CD4-positive, alpha-beta T cell (primary cell): ENCODE measurements at regions not wholly inside any gene's neighbourhood (a gene's known extent, or its start where the extent isn't known, plus 50 kb on each side); places are given as distances from the start of the nearest gene placed in this dataset.

Source experiments
- ATAC-seq: fragments of 200-7000 bp; cut with Tn5 transposase; one replicate; pipeline ENCODE4 v1.10.0; 2022; ENCODE audit warnings: mild to moderate bottlenecking; ENCODE audit not compliant: poor library complexity
- CTCF ChIA-PET: fragments of 350-600 bp; sonication (Branson Sonifier 250); formaldehyde crosslinking; loops from one replicate; lab custom pipeline; 2021; ENCODE audit warnings: antibody characterized with exemption, inconsistent platforms; lab: Charles Lee
- POLR2A ChIA-PET: fragments of 350-600 bp; sonication (Branson Sonifier 250); formaldehyde crosslinking; loops from one replicate; lab custom pipeline; 2021; ENCODE audit warnings: antibody characterized with exemption, inconsistent platforms; lab: Charles Lee
- DNase-seq, 14 experiments: peaks; one replicate each; pipeline ENCODE4 v3.0.0-alpha.2; 2013 to 2020; ENCODE audit warnings: mixed read lengths in 2 of 14
- H3K27ac ChIP-seq, 2 donors: one replicate each; pipeline versions ENCODE4 v1.5.1 to v1.7.0; 2013; ENCODE audit warnings: low read length in 2 of 2, low read depth in 1 of 2, mild to moderate bottlenecking in 1 of 2
- H3K27me3 ChIP-seq, 2 experiments: 1 replicate in 1 of 2; 2 replicates in 1 of 2; pipeline versions ENCODE4 v1.6.1 to v1.7.0; 2013; ENCODE audit warnings: low read length in 2 of 2, control low read depth in 1 of 2, mild to moderate bottlenecking in 1 of 2, moderate library complexity in 1 of 2; ENCODE audit not compliant: insufficient read depth in 2 of 2, control insufficient read depth in 1 of 2
- H3K36me3 ChIP-seq: one replicate; pipeline ENCODE4 v1.6.1; 2013; ENCODE audit warnings: low read length, control low read depth; ENCODE audit not compliant: insufficient read depth
- H3K4me1 ChIP-seq: one replicate; pipeline ENCODE4 v1.6.1; 2013; ENCODE audit warnings: low read length, control low read depth; ENCODE audit not compliant: insufficient read depth
- H3K4me3 ChIP-seq: one replicate; pipeline ENCODE4 v1.5.1; 2013; ENCODE audit warnings: mild to moderate bottlenecking, low read length, moderate library complexity
- H3K9me3 ChIP-seq, 2 experiments: 1 replicate in 1 of 2; 2 replicates in 1 of 2; pipeline versions ENCODE4 v1.6.1 to v1.7.0; 2013; ENCODE audit warnings: low read length in 2 of 2, mild to moderate bottlenecking in 2 of 2, control low read depth in 1 of 2, moderate library complexity in 1 of 2; ENCODE audit not compliant: control insufficient read depth in 1 of 2, insufficient read depth in 1 of 2
- H3K27ac Mint-ChIP-seq: one replicate; pipeline ENCODE4 v1.8.0; 2020; ENCODE audit warnings: mixed read lengths
- H3K27me3 Mint-ChIP-seq: one replicate; pipeline ENCODE4 v1.8.0; 2021; ENCODE audit warnings: mixed read lengths
- H3K36me3 Mint-ChIP-seq: one replicate; pipeline ENCODE4 v1.8.0; 2021; ENCODE audit warnings: low read depth, mixed read lengths
- H3K4me1 Mint-ChIP-seq: one replicate; pipeline ENCODE4 v1.8.0; 2021; ENCODE audit warnings: low read depth, mixed read lengths
- H3K4me3 Mint-ChIP-seq: one replicate; pipeline ENCODE4 v1.8.0; 2020; ENCODE audit warnings: mild to moderate bottlenecking, mixed read lengths
- H3K9me3 Mint-ChIP-seq: one replicate; pipeline ENCODE4 v1.8.0; 2020; ENCODE audit warnings: mixed read lengths
- CTCF ChIP-seq: fragments of 200-600 bp; IDR thresholded peaks from one replicate; pipeline ENCODE4 v1.8.0; 2022; ENCODE audit warnings: antibody characterized with exemption, mild to moderate bottlenecking
- intact Hi-C, 2 experiments: fragments of 100-400 bp; cut with DNase I in 1 of 2; cut with micrococcal nuclease in 1 of 2; formaldehyde crosslinking; loops; one replicate each; pipeline versions ENCODE4 v1.15.1 to v1.9.0; 2023 to 2025; cut with DNase I, micrococcal nuclease

GRCh38 chr12:88733008-88733407 lies 152.7 kb upstream of the KITLG start:
- Histone ChIP-seq H3K27me3 (no peaks in the 10 kb centered on the region), H3K36me3 (no peaks in the 10 kb centered on the region), H3K9me3 (no peaks in the 10 kb centered on the region), H3K4me3 (no peak overlapping the region), H3K27ac (no peak overlapping the region), H3K4me1 (no peaks in the 10 kb centered on the region)
- DNase-seq (no peak), ATAC-seq (no peak)
- Mint-ChIP-seq H3K27me3 (no peaks in the 10 kb centered on the region), H3K27ac (no peak overlapping the region), H3K4me1 (no peaks in the 10 kb centered on the region), H3K4me3 (no peak overlapping the region), H3K36me3 (no peaks in the 10 kb centered on the region), H3K9me3 (no peaks in the 10 kb centered on the region)
- TF ChIP-seq CTCF = no peak
- CTCF ChIA-PET = no interaction called here
- intact Hi-C loops = no loop called here
- POLR2A ChIA-PET = no interaction called here

- no peak overlapping the region for H3K27ac Mint-ChIP-seq
- no peak overlapping the region for H3K27ac ChIP-seq
- H3K9me3 Mint-ChIP-seq = no peaks in the 10 kb centered on the region
- intact Hi-C loops = no loop called here
- no peaks in the 10 kb centered on the region for H3K27me3 Mint-ChIP-seq
- ChIA-PET CTCF (no interaction called here), POLR2A (no interaction called here)
- no peaks in the 10 kb centered on the region for H3K4me1 Mint-ChIP-seq
- no peak for ATAC-seq
- no peak overlapping the region for H3K4me3 ChIP-seq
- DNase-seq = no peak
- H3K27me3 ChIP-seq = no peaks in the 10 kb centered on the region
- H3K36me3 Mint-ChIP-seq = no peaks in the 10 kb centered on the region
- TF ChIP-seq CTCF = no peak
- no peaks in the 10 kb centered on the region for H3K36me3 ChIP-seq
- no peaks in the 10 kb centered on the region for H3K9me3 ChIP-seq
- H3K4me3 Mint-ChIP-seq = no peak overlapping the region
- no peaks in the 10 kb centered on the region for H3K4me1 ChIP-seq
Measured at GRCh38 chr12:88729196-88729595, 148.9 kb upstream of the KITLG start.

- POLR2A ChIA-PET = no interaction called here
- no peak for ATAC-seq
Measured at GRCh38 chr12:88726806-88727720, 146.8 kb upstream of the KITLG start.

More at GRCh38 chr12:88726806-88727720, 146.8 kb upstream of the KITLG start:
- H3K4me3 Mint-ChIP-seq = no peak overlapping the region
- H3K9me3 Mint-ChIP-seq = no peaks in the 10 kb centered on the region
- no peaks in the 10 kb centered on the region for H3K4me1 Mint-ChIP-seq
- intact Hi-C loops = no loop called here
- Histone ChIP-seq H3K36me3 (no peaks in the 10 kb centered on the region), H3K27me3 (no peaks in the 10 kb centered on the region), H3K9me3 (peaks cover 0 to 3% of the 10 kb centered on the region in 2 experiments), H3K27ac (no peak overlapping the region), H3K4me3 (no peak overlapping the region), H3K4me1 (no peaks in the 10 kb centered on the region)
- no peak for DNase-seq
- no peaks in the 10 kb centered on the region for H3K36me3 Mint-ChIP-seq
- H3K27me3 Mint-ChIP-seq = no peaks in the 10 kb centered on the region
- CTCF ChIA-PET = no interaction called here
- no peak for TF ChIP-seq CTCF
- H3K27ac Mint-ChIP-seq = no peak overlapping the region
